OCI-LY1 (cell line): ENCODE measurements at regions not wholly inside any gene's neighbourhood (a gene's known extent, or its start where the extent isn't known, plus 50 kb on each side); places are given as distances from the start of the nearest gene placed in this dataset.

Experiments
- CTCF ChIP-seq: fragments of 200-600 bp; sonication (generic), shearing (Covaris generic); IDR thresholded peaks from 2 replicates; pipeline ENCODE4 v1.5.1; 2017; ENCODE audit warnings: mild to moderate bottlenecking, antibody characterized with exemption, low read length, moderate library complexity, mixed read lengths
- EZH2 ChIP-seq: fragments of 200-600 bp; sonication (generic), shearing (Covaris generic); IDR thresholded peaks from 2 replicates; pipeline ENCODE4 v1.8.0; 2017; ENCODE audit warnings: borderline replicate concordance, mixed run types, mild to moderate bottlenecking, antibody characterized with exemption, low read length, moderate library complexity, mixed read lengths

- TF ChIP-seq CTCF: no peak
- TF ChIP-seq EZH2: no peak
Measured at GRCh38 chr2:211270257-211270656, 713.9 kb downstream of the CPS1 start.
